GM18517 (cell line): ENCODE measurements at regions not wholly inside any gene's neighbourhood (a gene's known extent, or its start where the extent isn't known, plus 50 kb on each side); places are given as distances from the start of the nearest gene placed in this dataset.

Experiments used
- ATAC-seq: cut with Tn5 transposase; IDR thresholded peaks from one replicate; pipeline ENCODE4 v1.9.1; 2021; ENCODE audit warnings: mild to moderate bottlenecking, moderate library complexity; ENCODE audit not compliant: unreplicated experiment

DNA sequence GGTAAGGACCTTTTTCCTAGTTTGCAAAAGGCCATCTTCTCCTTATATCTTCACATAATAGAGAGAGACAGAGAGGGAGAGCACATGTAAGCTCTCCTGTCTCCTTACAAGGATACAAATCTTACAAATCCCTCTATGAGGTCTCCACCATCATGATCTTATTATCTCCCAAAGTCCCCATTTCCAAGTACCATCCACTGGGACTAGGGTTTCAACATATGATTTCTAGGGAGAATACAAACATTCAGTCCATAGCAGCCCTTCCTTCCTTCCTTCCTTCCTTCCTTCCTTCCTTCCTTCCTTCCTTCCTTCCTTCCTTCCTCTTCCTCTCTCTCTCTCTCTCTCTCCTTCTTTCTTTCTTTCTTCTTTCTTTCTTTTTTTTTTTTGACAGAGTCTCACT lies 1132.9 kb upstream of the WWC1 start:
- no peak for ATAC-seq

DNA sequence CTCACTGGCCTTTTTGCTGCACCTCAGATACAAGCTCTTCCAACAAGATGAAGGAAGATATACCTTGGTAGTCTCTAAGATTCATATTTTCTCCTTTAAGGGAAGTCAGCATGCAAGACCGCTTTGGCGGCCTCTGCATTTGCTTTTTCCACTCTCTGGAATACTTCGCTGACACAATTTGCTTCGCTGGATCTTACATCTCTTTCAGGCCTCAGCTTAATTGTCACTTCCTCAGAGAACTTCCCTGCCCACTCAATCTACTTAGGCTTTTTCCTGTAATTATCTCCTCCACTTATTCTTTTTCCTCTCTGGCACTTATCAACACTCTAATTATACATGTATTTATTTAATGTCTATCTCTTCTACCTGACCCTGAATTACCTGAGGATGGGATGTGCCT lies 1131.1 kb upstream of the WWC1 start:
- ATAC-seq, result no peak

DNA sequence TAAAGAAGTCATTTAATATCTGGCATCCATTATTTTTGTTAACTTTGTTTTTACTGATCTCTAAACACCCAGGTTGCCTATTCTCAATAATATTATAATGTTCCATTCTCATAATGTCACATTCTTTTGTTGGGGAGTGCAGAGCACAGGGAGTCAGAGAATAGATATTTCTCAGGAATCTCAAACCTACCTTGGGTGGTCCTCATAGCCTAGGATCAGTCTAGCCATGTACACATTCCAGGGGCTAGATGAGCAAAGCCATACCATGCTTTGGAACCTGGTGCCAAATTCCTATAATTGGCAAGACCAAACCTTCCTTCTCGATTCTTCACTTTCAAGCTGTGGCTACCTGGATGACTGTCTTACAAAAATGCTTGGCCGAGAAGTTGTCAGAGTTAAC lies 1124.7 kb upstream of the WWC1 start:
- ATAC-seq, result no peak

DNA sequence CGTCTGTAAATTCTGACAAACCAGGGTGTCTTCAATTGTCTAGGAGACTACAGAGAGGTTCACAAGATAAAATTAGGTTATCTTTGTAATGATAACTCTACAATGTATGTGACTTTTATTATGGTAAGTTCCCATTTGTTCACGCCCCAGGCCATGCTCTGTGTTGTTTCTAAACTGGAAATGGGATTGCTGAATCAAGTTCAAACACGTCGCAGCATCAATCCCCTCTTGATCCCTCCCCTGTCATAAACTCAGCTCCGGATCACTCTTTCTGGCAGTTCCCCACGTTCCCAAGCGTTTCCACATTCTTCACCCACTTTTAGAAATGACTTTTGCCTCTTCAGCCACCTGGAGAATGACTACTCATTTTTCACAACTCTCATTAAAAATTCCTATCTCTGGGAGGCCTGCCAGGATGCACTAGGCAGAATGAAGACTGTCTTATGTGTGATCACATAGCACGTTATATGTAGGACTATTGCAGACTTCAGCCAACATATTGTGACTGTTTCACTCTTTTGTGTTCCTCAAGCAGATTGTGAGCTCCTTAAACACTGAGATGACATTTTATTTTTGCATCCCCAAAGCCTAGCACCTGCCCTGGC lies 1124.2 kb upstream of the WWC1 start:
- ATAC-seq, result no peak

DNA sequence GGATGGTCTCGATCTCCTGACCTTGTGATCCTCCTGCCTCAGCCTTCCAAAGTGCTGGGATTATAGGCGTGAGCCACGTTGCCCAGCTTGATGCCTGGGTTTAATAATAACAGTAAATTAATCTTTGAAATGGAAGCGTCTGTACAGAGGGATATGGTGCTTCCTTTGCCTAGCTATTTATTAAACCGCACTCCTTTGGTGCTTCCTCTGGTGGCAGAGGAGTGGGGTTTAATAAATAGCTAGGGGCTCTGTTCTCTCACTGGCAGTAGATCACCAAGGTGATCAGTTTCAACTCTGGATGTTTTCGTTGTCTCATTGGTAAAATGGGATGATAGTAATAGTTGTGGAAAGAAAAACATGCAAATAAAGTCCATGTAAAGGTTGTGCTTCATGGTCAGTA lies 1122.5 kb upstream of the WWC1 start:
- no peak for ATAC-seq

DNA sequence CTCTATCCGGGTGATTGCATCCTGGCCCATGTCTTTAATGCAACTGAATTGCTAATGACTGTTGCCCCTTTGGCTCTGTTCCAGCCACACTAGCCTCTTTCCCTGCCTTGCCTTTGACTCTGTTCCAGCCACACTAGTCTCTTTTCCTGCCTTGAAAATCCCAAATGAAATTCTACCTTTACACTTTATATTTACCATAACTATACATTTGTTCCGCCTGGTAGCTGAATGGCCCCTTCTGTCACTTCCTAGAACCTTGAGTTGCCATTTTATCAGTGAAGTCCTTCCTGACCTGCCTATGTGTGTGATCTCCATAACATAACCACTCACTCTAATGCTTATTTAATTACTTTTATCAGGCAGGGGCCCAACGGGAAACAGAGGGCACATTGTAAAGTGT lies 1120.4 kb upstream of the WWC1 start:
- no peak for ATAC-seq

DNA sequence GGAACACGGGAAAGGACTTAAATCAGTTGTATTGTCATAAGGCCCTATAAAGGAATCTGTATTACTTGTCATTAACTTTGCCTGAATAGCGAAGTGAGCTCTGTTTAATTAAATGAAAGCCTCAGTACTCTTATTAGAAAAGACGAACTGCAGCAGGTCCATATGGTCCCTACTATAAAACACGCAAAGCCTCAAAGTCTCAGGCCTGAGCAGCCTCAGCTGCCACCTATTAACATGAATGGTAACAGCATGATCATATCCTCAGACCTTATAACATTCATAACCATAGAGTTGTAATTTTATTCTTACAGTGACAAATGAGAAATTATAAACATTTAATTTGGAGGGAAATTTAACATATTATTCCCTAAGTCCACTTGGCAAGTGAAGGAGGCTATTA lies 1113.7 kb upstream of the WWC1 start:
- no peak for ATAC-seq

DNA sequence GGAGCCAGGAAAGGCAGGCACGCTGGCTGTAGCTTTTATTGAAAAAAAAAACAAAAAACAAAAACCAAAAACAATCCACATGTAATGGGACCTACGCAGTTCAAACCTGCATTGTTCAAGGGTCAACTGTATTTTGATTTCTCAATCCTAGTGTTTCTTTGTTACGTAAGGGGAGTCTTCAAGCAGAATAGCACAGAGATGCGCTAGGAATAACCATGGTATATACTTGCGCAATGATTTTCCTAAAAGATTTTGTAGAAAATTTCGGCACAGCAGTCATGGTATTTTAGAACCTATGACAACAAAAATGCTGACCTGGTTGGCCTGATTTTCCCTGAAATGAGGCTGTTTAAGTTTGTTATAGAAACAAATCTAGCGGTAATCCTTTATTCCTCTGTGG lies 1110.5 kb upstream of the WWC1 start:
- no peak for ATAC-seq

DNA sequence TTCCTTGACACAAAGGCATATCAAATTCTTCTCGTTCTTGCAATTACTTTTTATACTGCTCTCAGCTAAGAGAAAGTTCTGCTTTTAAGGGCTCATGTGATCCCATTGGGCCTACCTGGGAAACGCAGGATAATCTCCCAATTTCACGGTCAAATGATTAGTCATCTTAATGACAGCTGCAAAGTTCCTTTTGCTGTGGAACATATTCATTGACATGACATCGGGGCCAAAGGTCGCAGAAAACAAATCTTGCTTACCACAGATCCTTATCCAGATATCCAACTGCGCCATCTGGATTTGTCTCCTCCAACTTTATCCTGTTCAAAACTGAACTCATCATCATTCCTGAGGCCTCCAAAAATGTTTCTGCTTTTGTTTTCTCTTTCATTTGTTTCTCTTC lies 1085.6 kb upstream of the WWC1 start:
- no peak for ATAC-seq

DNA sequence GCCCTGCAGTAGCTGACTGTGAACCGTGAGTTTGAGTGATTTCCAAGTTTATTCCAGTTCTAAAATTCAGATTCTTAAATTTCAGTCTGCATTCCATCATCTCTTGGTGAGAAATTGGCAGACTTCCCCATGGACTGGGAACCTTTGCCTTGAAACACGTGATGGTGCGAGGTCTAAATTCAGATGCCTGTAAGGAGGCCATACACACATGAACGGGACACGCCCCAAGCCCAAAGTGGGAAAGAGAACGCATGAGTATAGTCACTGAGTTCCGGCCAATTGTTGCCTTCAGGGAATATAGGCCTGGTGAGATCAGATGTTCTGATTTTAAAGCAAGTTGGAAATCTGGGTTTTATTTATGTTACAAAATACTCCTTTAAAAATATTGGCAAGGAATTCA lies 1084.4 kb upstream of the WWC1 start:
- ATAC-seq, result no peak

DNA sequence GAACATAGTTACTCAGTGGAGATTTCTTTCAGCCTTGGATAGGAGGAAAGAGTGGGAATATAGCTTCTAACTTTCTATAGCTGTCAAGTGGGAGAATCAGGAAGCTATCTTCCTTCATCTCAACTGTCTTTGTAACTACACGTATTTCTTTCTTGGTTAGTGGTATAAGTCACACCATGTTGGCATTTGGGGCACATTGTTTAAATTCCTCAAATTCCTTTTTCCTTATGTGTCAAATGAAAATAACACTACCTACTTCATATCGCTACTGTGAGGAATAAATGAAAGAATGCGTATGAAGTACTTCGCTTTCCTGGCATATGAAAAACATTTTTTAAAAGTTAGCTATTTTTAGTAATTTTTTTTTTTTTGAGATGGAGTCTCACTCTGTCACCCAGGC lies 1082.5 kb upstream of the WWC1 start:
- ATAC-seq, result no peak

DNA sequence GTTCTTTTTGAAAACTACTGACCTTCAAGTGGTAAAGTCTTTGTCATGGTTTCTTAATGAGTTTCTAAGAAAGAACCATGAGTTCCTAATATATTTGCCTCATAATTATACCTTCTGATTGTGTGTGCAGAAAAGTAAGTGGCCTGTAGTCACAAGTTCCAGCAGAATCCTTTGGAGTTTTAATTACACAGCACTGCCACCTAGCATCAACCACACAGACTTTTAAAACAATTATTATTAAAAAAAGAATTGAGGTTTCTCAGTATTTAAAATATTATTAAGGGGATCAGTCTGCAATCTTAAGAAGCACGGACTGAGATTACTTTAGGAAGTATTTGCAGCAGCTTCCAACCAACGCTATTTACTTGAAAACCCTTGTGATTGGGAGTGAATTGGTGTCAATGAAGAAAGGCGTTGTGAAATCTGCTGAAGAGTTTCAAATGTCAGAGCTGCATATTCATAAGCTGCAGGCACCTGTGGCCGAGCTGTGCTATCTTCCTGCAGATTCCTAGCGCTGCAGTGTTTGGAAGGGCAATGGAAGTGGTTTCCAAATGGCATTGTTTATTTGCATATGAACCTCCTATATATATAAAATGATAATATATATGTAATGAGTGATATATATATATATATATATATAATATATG lies 1074.2 kb upstream of the WWC1 start:
- ATAC-seq, result no peak

DNA sequence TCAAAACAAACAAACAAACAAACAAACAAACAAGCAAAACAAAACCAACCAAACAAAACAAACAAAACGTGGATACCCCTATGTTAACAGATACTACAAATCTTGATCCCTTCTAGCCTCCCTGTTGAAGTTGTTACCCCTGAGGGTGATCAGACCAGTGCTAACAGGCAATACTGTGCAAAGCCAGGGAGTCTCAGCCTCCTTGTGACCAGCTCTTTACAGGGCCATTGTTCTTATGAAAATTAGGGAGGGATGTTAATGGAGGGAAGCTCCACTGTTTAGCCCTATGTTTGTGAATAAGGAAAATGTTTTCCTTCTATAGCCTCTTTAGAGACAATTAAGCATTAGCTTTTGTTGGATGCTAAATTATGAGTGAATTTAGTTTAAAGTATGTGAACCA lies 1072.1 kb upstream of the WWC1 start:
- ATAC-seq, result no peak

DNA sequence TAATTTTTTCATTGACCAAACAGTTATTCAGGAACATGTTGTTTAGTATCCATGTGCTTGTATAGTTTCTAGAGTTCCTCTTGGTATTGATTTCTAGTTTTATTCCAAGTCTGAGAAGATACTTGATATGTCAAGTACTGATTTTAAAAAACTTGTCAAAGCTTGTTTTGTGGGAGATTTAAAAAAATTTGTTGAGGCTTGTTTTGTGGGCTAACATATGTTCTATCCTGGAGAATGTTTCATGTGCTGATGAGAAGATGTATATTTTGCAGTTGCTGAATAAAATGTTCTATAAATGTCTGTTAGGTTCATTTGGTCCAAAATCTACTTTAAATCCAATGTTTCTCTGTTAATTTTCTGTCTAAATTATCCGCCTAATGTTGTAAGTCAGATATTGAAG lies 1065.1 kb upstream of the WWC1 start:
- ATAC-seq, result no peak

DNA sequence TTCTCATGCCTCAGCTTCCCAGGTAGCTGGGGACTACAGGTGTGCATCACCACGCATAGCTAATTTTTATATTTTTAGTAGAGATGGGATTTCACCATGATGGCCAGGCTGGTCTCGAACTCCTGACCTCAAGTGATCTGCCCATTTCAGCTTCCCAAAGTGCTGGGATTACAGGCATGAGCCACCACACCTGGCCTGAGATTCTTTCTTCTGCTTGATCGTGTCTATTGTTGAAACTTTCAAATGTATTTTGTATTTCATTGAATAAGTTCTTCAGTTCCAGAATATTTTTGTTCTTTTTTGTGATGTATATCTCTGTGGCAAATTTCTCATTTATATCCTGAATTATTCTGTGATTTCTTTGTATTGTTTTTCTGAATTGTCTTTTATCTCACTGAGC lies 1063.3 kb upstream of the WWC1 start:
- no peak for ATAC-seq

DNA sequence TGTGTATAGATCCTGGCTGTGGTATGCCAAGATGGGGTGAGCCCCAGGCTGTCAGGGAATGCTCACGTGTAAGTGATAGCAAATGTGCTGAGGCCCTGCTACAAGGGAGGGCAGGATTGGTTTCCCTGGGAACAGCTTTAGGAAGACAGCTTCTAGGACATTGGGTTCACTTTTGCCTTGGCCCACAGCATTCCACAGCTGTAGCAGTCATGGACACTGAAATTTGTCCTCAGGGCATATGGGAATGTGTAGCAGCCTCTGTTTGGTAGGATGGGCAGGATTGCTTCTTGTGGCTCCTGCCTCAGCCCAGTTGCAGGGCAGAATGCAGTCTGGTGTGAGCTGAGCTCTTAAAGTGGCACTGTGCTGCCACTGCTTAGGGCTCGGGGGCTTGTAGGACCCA lies 1061.7 kb upstream of the WWC1 start:
- no peak for ATAC-seq

DNA sequence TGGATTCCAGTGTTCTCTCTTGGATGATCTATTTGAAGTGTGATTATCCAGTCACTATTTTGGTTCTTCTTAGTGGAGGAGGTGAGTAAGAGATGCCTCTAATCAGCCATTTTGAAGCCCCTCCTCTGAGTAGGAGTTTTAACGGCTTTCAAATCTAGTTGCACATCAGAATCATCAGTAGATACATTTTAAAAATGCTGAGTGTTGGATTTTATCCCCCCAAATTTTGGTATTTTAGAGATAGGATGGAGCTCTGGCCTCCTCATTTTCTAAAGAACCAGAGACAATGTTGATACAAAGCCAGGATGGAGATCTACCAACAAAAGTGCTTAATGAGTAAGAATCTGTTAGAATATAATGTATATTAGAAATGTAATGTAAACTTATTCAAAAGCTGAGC lies 1061.0 kb upstream of the WWC1 start:
- ATAC-seq, result no peak

DNA sequence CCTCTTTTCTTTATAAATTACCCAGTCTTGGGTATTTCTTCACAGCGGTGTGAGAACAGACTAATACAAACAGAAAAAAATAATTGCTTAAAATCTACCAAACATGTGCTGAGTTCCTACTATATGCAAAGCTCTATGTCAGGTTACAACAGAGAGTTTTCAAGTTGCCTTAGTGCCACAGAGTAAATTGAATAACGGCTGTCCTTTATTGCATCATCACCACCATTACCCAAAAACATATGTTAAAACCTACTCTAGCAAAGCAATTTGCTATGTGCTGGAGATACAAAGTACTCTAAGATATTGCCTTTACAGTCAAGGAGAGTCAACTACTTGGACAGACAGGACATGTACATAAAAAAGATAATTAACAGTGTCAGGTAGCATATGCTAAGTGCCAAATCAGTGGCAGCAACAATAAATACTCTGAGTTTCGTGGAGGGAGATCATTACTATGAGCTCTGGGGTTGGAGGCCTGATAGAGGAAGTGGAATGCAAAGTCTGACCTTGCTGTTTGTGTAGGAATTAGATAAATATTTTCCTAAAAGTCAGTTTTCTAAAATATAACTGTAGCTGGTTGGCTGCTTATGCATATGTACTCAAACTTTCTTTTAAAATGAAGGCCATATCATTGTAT lies 1058.7 kb upstream of the WWC1 start:
- no peak for ATAC-seq

DNA sequence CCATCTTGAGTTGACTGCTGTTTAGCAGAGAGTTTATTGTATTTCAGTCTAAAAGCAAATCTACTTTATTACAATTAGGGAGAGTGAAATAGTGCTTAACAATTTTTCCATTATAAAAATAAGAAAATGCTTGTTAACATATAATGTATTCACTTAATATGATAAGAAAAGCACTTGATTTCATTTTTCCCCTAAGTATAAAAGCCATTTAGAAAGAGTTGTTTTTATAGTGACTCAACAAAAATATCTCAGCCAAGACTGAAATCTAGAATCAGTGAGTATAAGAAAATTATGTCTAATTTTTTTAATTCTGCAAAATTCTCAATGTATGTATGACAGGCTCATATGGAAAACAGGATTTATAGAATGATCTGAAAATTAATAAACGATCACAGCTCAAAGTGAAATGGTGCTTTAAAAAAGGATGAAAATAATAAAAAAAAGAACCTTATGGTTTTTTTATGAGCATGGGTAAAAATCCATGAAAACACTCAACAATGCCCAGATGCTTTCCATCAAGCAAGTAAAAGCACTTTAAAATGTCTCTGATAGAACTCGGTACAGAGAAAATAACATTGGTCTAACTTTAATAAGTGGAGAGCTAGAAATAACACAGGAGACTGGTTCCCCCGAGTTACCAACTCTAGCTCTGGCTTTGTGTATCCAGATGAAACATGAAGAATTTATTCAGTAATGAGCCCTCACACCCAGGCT lies 1057.8 kb upstream of the WWC1 start:
- no peak for ATAC-seq

DNA sequence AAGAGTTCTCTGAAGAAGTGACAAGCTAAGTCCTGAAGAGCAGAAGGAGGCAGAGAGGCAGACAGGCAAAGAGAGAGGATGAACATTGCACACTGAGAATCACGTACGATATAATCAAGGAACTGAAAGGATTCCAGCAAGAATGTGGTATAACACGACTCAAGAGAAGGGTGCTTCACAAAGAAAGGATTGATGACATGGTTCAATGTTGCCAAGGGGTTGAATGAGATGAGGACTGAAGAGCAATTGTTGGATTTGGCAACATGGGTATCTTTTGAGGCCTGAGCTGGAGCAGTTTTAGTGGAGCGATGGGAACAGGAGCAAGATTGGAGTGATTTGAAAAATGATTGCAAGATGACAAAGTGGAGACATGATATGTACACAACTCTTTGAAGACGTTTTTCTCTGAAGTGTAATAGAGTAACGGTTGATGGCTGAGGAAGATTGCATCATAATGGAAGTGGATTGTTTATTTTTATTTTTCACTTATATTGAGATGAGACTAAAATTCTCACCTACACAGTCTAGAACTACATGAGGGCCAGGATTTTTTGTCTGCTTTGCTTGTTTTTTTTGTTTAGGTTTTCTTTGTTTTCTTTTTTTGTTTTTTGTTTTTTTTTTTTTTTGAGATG lies 1049.9 kb upstream of the WWC1 start:
- ATAC-seq, result no peak

DNA sequence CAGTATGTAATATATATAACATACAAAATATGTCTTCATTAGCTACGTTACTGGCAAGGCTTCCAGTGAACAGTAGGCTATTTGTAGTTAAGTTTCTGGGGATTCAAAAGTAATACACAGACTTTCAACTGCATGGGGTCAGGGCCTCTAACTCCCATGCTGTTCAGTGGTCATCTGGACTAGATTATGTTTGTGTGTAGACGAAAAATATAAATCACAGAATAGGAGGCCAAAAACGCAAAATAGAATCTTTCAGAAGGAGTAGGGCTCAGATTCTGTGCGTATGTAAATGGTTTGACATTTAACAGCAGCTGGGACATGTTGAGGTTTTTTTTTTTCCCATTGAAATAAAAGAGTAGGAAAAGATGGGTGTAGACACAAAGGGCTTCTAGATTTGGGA lies 1048.7 kb upstream of the WWC1 start:
- ATAC-seq, result no peak

DNA sequence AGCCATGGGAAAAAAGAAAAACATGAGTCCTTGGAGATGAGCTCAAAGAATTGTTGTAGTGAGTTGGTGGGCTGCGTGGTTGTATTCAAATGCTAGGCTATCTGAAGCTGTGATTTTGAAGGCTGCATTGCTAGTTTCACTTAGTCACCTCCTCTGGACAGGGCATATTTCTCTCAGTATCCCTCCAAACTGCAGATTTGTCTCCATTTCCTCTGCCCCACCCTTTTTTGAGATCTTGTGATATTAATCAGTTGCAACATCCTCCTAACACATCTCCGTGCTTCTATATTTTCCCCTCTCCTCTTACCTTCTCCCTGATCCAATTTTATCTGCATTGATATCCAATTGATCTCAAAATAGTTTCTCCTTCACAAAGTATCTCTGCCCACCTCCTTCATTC lies 1048.0 kb upstream of the WWC1 start:
- no peak for ATAC-seq
